Fibroblast of peridontal ligament (primary cell): ENCODE measurements at regions not wholly inside any gene's neighbourhood (a gene's known extent, or its start where the extent isn't known, plus 50 kb on each side); places are given as distances from the start of the nearest gene placed in this dataset.

Experiments used
- DNase-seq: peaks from one replicate; pipeline ENCODE4 v3.0.0-alpha.2; 2010; ENCODE audit errors: extremely low read depth

- no peak for DNase-seq
These were observed 63.6 kb downstream of the PCDH7 start for GRCh38 chr4:30783751-30784150.

GRCh38 chr4:30789219-30789671 lies 69.1 kb downstream of the PCDH7 start:
- no peak for DNase-seq

GRCh38 chr4:30790123-30790522 lies 70.0 kb downstream of the PCDH7 start:
- no peak for DNase-seq

- DNase-seq = no peak
These were observed 70.8 kb downstream of the PCDH7 start for GRCh38 chr4:30790998-30791397.

DNA sequence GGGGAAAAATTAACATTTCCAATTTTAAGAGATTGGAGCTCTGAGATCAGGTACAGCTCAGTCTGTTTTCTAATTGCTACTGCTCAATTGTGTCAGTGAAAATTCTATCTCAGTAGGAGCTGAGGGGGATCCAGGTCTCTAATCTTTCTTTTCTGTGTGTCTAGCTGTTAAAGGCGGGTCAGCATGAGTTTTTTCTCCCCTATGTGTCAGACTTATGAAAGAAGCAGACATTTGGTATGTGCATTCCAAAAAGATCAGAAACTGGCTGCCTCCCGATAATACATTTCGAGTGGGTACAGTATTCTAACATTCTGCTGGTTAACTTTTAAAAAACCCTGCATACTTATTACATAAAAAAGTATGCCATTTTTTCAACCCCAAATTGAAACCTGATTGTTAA lies 72.4 kb downstream of the PCDH7 start:
- DNase-seq = no peak

DNA sequence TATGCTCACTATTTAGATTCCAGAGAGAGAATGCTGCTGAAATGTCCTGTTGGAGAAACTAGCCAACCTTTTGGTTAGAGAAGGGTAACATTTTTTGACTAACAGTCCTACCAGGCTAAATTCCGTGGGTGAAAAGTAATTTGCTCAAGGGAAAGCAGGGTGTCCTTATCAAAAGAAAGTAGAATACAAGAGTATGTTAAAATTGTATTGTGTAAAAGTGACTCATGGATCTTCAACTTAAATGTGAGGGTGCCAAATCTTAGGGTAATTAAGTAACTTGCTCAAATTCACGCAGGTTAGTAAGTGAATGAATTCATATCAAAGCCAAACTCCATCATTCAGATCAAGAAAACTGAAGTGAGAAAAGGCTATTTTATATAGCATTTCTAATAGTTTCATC lies 81.7 kb downstream of the PCDH7 start:
- DNase-seq = no peak

DNA sequence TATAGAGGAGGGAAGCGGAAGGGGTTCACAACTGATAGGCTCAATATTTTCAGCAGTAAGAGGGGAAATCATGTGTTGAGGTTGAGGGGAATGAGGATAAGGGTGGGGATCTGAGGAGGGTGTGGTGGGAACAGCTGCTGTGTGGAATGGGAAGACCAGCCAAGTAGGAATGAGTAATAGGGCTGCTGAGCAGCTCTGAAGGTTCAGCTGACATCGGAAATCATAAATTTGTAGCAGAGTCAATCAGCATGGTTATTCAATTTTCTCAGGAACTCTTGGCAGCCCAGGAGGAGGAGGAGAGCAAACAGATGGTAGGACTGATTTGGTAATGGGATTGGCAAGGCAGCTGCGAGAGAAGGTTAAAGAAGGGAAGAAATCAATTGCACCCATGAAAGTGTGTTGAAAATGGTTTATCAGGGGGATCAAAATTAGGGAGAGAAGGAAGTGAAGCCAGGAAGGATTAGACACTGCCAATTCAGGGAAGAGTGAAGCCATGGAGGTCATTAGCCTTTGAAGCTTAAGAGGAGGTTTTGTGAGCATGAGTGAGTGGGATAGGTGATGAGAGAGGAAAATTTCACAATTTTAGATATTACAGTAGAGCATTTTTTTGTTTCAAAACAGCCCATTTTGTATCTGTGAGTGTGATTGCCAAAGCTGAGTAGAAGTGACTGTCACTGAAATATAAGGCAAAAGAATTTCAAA lies 82.6 kb downstream of the PCDH7 start:
- peak; percentile 5 for DNase-seq

GRCh38 chr4:30808276-30808675 lies 88.1 kb downstream of the PCDH7 start:
- DNase-seq = no peak

DNA sequence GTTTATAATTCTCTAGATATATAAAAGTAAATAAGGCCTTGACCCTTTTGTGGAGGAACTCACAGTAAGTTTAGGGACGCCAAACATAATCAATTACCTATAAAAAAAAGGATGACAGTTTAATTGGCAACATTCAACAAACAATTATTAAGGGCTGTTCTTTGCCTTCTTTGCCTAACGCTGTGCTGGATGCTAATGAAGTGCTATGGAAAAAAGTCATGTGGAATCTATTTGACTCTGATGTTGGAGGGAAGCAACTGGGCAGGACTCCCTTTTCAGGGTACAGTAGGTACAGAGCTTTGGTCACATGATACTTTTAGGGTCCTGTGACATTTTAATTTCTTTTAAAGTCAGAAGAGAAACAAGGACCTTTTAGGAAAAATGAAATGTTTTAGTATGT lies 91.1 kb downstream of the PCDH7 start:
- no peak for DNase-seq

DNA sequence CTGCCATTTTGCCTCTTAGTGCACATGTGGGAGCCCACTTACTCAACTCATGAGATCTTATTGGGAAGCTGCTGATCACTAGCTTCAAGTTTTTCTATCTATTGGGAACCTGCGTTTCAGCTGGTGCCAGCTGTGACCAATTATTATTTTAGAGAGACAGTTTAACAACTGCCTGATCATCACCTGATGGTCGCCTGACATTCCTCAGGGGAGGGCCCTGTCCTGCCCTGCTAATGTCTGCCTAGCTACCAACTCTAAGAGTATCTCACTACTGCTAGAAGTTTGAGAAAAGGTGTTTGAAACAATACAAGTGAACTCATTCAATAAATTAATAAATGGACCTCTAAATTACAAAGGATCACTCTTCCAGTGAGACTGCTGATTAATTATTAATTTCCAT lies 95.5 kb downstream of the PCDH7 start:
- no peak for DNase-seq

GRCh38 chr4:30817447-30817846 lies 97.3 kb downstream of the PCDH7 start:
- DNase-seq = no peak

DNA sequence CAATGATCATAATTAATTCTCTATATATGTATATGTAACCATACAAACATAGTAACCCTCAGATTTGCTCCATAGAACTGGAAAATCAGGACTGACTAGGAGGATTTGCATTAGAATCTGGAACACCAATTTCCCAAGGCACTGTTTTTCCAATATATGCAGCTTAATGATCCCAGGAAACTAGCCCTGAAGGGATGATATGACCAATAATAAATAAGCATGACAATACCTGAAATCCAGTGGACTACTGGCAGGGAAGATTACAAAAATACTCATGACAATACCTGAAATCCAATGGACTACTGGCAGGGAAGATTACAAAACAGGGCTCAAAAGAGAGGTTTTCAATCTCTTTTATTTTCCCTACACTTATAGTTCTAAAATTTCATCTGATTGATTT lies 98.4 kb downstream of the PCDH7 start:
- no peak for DNase-seq

- no peak for DNase-seq
These were observed 101.1 kb downstream of the PCDH7 start for GRCh38 chr4:30821275-30821674.

DNA sequence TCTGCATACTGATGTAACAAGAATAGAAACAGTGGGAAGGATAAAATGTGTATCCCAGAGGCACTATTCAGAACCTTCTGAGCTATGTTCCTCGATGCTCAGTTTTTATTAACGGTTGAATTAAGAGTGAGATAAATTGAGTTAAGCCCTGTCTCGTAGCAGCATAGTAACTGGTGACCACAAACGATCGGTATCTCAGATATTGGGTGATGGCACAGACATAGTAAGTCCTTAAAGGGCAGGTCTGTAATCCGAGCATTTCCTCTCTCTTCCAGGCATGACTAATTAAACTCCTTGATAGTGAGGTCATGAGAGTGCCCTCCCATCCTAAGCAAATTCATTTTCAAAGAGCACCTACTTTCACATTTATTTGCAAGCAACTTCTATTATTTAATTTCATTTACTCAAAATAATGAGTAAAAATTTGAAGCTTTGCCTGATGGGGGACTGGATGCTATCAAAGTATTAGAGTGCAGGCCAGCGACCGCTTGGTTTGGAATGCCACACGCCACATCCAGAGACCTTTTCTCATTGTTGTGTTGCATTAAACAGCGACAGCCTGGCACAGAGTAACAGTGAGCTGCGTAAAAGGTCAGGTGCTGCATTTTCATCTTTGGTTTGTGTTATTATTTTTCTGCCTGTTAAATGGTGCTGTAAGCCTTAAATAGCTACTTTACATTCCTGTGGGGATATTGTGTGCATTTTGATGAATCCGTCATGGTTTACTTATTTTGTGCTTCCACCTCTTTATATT lies 101.9 kb downstream of the PCDH7 start:
- no peak for DNase-seq

- DNase-seq = no peak
These were observed 102.9 kb downstream of the PCDH7 start for GRCh38 chr4:30822911-30823551.

- no peak for DNase-seq
These were observed 105.0 kb downstream of the PCDH7 start for GRCh38 chr4:30825008-30825770.

- no peak for DNase-seq
These were observed 108.2 kb downstream of the PCDH7 start for GRCh38 chr4:30828264-30828926.

- no peak for DNase-seq
These were observed 112.5 kb downstream of the PCDH7 start for GRCh38 chr4:30832639-30833038.

- no peak for DNase-seq
These were observed 113.0 kb downstream of the PCDH7 start for GRCh38 chr4:30833206-30833605.

DNA sequence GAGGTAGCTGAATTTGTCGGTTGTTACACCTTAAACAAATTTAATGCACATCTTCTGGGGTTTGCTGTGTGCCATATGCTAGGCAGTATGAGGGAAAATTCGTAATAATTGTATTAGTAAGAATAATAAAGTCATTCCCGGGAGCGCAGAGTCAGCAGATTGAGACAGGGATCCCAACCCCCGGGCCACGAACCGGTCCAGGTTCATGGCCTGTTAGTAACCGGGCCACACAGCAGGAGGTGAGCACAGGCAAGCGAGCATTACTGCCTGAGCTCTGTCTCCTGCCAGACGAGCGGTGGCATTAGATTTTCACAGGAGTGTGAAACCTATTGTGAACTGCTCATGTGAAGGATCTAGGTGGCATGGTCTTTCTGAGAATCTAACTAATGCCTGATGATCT lies 114.9 kb downstream of the PCDH7 start:
- DNase-seq = no peak

- DNase-seq = no peak
These were observed 116.1 kb downstream of the PCDH7 start for GRCh38 chr4:30836231-30836630.

DNA sequence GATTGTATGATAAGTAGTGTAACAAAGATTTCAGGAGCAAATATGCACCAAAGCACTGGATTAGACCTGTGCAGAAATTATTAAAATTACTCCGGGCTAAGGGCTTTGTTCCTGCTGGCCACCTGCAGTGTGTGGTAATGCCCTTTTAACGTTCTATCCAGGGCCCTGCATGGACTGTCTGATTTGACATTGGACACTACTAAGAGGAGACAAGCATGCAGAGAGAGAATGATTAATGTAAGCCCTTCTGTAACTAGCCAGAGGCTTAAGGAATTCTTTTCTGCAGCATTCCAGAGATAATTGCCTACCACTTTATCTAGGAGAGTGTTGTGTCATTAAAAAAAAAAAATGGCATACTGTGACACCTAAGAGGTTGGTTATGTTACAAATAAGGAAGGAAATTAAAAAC lies 117.0 kb downstream of the PCDH7 start:
- DNase-seq = no peak
